Esophagus muscularis mucosa (tissue), 2 donors: ENCODE measurements at regions not wholly inside any gene's neighbourhood (a gene's known extent, or its start where the extent isn't known, plus 50 kb on each side); places are given as distances from the start of the nearest gene placed in this dataset.

Experiments used
- EP300 ChIP-seq: sonication (generic); formaldehyde crosslinking; IDR thresholded peaks from one replicate; pipeline ENCODE4 v1.6.1; 2017; ENCODE audit warnings: antibody characterized with exemption
- POLR2A ChIP-seq: fragments of 450-650 bp; IDR thresholded peaks from one replicate; pipeline ENCODE4 v1.6.1; 2017; ENCODE audit warnings: antibody characterized with exemption, moderate library complexity, mild to moderate bottlenecking, low read depth

DNA sequence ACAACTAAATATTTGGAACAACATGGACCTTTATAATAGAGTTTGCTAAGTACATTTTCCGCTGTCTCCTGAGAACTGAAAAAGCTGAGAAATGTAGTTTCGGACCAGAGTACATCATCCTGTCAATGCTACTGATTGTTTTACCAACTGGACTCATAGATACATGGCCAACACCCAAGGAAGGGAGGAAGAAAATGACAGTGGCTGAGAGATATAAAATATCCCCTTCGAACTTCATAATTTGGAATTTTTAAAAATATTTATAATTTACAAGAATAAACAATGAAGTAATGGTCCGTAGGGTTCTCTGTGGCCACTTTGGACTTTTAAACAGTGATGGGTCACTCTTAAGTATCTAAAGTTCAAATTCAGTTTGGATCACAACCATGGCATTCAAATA lies 1042.7 kb downstream of the MCTP2 start:
- TF ChIP-seq EP300 (no peak), POLR2A (no peak)
